ENCODE measurements at regions not wholly inside any gene's neighbourhood (a gene's known extent, or its start where the extent isn't known, plus 50 kb on each side); places are given as distances from the start of the nearest gene placed in this dataset.

- Histone ChIP-seq H3K36me3 (replicated peaks in 1 of 2) (no peaks in the 10 kb centered on the region), H3K27ac (no peak overlapping the region), H3K27me3 (no peaks in the 10 kb centered on the region), H3K4me3 (no peak overlapping the region), H3K4me1 (replicated peaks in 1 of 2) (no peaks in the 10 kb centered on the region), H3K9me3 (replicated peaks in 1 of 3) (no peaks in the 10 kb centered on the region)
- no peak for DNase-seq
- TF ChIP-seq, protein P1, sequence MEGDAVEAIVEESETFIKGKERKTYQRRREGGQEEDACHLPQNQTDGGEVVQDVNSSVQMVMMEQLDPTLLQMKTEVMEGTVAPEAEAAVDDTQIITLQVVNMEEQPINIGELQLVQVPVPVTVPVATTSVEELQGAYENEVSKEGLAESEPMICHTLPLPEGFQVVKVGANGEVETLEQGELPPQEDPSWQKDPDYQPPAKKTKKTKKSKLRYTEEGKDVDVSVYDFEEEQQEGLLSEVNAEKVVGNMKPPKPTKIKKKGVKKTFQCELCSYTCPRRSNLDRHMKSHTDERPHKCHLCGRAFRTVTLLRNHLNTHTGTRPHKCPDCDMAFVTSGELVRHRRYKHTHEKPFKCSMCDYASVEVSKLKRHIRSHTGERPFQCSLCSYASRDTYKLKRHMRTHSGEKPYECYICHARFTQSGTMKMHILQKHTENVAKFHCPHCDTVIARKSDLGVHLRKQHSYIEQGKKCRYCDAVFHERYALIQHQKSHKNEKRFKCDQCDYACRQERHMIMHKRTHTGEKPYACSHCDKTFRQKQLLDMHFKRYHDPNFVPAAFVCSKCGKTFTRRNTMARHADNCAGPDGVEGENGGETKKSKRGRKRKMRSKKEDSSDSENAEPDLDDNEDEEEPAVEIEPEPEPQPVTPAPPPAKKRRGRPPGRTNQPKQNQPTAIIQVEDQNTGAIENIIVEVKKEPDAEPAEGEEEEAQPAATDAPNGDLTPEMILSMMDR (IDR thresholded peaks at IDR 0.05), result no peak
- TF ChIP-seq POLR2A (IDR thresholded peaks at IDR 0.05), result no peak
- WGBS, 4 donors, result 86 to 95% (median 89%) methylated on average over 1 of the region's 1 CpG
- intact Hi-C loops (cut with DNase I), result no loop called here
Measured at GRCh38 chr9:12891588-12891987, 116.8 kb downstream of the LURAP1L start.

GRCh38 chr9:12903316-12903715 lies 128.5 kb downstream of the LURAP1L start:
- DNase-seq, result no peak
- H3K9me3 ChIP-seq (replicated peaks in 1 of 3), result no peaks in the 10 kb centered on the region
- H3K36me3 ChIP-seq (replicated peaks in 1 of 2), result no peaks in the 10 kb centered on the region
- no peak overlapping the region for H3K27ac ChIP-seq
- no peak overlapping the region for H3K4me3 ChIP-seq
- H3K4me1 ChIP-seq (replicated peaks in 1 of 2), result no peaks in the 10 kb centered on the region
- intact Hi-C loops (cut with DNase I), result no loop called here
- H3K27me3 ChIP-seq, result no peaks in the 10 kb centered on the region
- no peak for TF ChIP-seq POLR2A (IDR thresholded peaks at IDR 0.05)
- TF ChIP-seq, protein P1 (IDR thresholded peaks at IDR 0.05), result no peak
- 65 to 79% (median 68%) methylated on average over 2 of the region's 2 CpGs for WGBS, 4 donors

- Histone ChIP-seq H3K4me1 (replicated peaks in 1 of 2) (no peaks in the 10 kb centered on the region), H3K27me3 (no peaks in the 10 kb centered on the region), H3K9me3 (replicated peaks in 1 of 3) (no peaks in the 10 kb centered on the region), H3K36me3 (replicated peaks in 1 of 2) (no peaks in the 10 kb centered on the region), H3K27ac (no peak overlapping the region), H3K4me3 (no peak overlapping the region)
- no peak for DNase-seq
- intact Hi-C loops (cut with DNase I), result no loop called here
- TF ChIP-seq, protein P1 (IDR thresholded peaks at IDR 0.05), result no peak
- TF ChIP-seq POLR2A (IDR thresholded peaks at IDR 0.05), result no peak
- 82 to 88% (median 86%) methylated on average over 2 of the region's 2 CpGs for WGBS, 4 donors
Measured at GRCh38 chr9:12904261-12905000, 129.6 kb downstream of the LURAP1L start.

DNA sequence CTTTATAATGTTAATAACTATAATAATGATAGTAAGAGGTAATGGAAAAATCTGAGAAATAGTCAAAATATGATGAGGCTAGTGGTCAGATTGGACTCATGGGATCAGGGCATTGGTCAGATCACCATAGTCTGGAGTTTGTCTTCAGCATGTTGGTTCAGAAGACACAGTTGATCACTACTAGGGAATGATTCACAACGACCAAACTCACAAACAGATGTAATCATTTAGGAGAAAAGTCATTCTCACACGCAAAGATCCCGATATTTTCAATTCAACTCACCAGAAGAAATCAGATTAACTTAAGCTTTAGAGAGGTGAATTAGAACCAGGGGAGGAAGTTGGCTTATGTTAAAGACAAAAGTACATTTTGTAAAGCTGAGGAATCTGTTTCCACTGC lies 131.8 kb downstream of the LURAP1L start:
- Histone ChIP-seq H3K4me3 (no peak overlapping the region), H3K36me3 (replicated peaks in 1 of 2) (no peaks in the 10 kb centered on the region), H3K9me3 (replicated peaks in 1 of 3) (no peaks in the 10 kb centered on the region), H3K4me1 (replicated peaks in 1 of 2) (no peaks in the 10 kb centered on the region), H3K27me3 (no peaks in the 10 kb centered on the region), H3K27ac (no peak overlapping the region)
- intact Hi-C loops (cut with DNase I), result no loop called here
- WGBS, 4 donors, result 71 to 80% (median 76%) methylated on average over 3 of the region's 3 CpGs
- DNase-seq, result no peak
- TF ChIP-seq, protein P1 (IDR thresholded peaks at IDR 0.05), result no peak
- TF ChIP-seq POLR2A (IDR thresholded peaks at IDR 0.05), result no peak

Measured in adrenal gland (tissue), 9 donors.